BJ (cell line): ENCODE measurements at regions not wholly inside any gene's neighbourhood (a gene's known extent, or its start where the extent isn't known, plus 50 kb on each side); places are given as distances from the start of the nearest gene placed in this dataset.
"Not testable (repeated sequence)": the region's sequence is repeated elsewhere in the genome, so short reads cannot be mapped to it uniquely, and the experiment has no call there.

Experiments
- CTCF ChIA-PET: fragments of 350-600 bp; formaldehyde crosslinking; extraction: SDS; loops from one replicate; lab custom pipeline; 2021; ENCODE audit warnings: antibody characterized with exemption, inconsistent platforms; lab: Yijun Ruan, JAX
- POLR2A ChIA-PET: fragments of 300-600 bp; sonication (Branson Sonifier 250); formaldehyde crosslinking; extraction: SDS; loops from one replicate; lab custom pipeline; 2021; ENCODE audit warnings: antibody characterized with exemption; lab: Charles Lee
- DNase-seq: peaks from one replicate; pipeline ENCODE4 v3.0.0-alpha.2; 2011; ENCODE audit warnings: low read depth
- H3K27me3 ChIP-seq: 2 replicates; pipeline ENCODE4 v1.6.0; 2011; ENCODE audit warnings: low read length; ENCODE audit not compliant: control insufficient read depth, insufficient read depth
- H3K36me3 ChIP-seq: 2 replicates; pipeline ENCODE4 v1.5.1; 2011; ENCODE audit warnings: low read length; ENCODE audit not compliant: control insufficient read depth, insufficient read depth
- H3K4me3 ChIP-seq: 2 replicates; pipeline ENCODE4 v1.5.1; 2011; ENCODE audit warnings: low read depth, mild to moderate bottlenecking, control low read depth, low read length
- TF ChIP-seq, protein P1 (sequence below): IDR thresholded peaks from 2 replicates; pipeline ENCODE4 v1.5.1; 2011; ENCODE audit warnings: low read depth, mild to moderate bottlenecking, control low read depth, inconsistent platforms, low read length, moderate library complexity; ENCODE audit not compliant: insufficient read depth

DNA sequence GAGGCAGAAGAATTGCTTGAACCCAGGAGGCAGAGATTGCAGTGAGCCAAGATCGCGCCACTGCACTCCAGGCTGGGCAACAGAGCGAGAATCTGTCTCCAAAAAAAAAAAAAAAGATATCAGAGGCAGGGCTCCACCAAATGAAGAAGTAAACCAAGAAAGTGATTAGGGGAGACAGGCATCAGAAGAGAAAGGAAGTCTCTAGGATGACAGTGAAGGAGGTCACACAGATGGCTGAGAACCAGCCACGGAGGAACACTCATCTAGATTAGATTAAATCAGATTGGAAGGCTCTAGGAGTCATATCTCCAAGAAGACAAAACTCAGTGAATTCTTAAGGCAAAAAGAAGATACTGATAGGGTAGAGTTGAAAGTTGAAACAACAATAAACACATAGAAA is 102.2 kb upstream of the CCDC28A start:
- TF ChIP-seq, protein P1, sequence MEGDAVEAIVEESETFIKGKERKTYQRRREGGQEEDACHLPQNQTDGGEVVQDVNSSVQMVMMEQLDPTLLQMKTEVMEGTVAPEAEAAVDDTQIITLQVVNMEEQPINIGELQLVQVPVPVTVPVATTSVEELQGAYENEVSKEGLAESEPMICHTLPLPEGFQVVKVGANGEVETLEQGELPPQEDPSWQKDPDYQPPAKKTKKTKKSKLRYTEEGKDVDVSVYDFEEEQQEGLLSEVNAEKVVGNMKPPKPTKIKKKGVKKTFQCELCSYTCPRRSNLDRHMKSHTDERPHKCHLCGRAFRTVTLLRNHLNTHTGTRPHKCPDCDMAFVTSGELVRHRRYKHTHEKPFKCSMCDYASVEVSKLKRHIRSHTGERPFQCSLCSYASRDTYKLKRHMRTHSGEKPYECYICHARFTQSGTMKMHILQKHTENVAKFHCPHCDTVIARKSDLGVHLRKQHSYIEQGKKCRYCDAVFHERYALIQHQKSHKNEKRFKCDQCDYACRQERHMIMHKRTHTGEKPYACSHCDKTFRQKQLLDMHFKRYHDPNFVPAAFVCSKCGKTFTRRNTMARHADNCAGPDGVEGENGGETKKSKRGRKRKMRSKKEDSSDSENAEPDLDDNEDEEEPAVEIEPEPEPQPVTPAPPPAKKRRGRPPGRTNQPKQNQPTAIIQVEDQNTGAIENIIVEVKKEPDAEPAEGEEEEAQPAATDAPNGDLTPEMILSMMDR, result no peak
- Histone ChIP-seq H3K36me3 (no peaks in the 10 kb centered on the region), H3K4me3 (no peak overlapping the region), H3K27me3 (no peaks in the 10 kb centered on the region)
- ChIA-PET POLR2A (no interaction called here), CTCF (no interaction called here)
- DNase-seq, result no peak

DNA sequence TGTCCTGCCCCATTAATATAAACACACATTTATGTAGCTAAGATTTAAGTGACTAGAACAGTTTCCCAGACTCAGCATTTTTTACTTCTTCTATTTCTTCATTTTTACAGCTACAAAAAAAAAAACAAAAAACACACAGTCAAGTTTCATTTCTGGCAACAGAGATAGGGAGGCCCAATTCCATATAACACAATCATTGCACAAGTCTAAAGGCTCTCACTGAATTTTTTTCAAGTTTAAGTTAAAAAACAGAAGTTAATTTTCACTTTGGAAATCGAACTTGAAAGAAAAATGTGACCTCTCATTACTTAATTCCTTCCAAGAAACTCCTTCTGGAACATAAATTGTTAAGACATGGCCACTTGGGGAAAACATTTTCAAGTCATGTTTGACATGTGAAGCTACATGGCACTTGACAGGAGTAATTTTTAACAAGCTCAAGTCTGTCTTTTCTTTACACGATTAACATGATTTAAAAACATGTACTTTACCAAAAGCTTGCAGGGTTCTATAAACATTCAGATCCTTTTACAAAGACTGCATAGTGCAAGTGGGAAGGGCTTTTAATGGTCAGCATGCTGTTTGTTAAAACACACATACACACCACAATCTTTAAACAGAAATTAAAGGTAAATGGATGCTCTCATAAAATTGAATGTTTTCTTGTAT is 100.1 kb upstream of the CCDC28A start:
- Histone ChIP-seq H3K27me3 (no peaks in the 10 kb centered on the region), H3K36me3 (no peaks in the 10 kb centered on the region), H3K4me3 (no peak overlapping the region)
- TF ChIP-seq, protein P1, result no peak
- no peak for DNase-seq
- ChIA-PET POLR2A (interaction anchor here (0.6 to 0.9 kb wide), 3 partner anchors 10 to 19 kb away, joined by 3 to 7 read pairs (median 3); no protein-coding TSS in a partner anchor), CTCF (interaction anchor here (0.6 to 2.8 kb wide), 4 partner anchors 8 to 22 kb away, joined by 5 to 12 read pairs (median 6); no protein-coding TSS in a partner anchor)

DNA sequence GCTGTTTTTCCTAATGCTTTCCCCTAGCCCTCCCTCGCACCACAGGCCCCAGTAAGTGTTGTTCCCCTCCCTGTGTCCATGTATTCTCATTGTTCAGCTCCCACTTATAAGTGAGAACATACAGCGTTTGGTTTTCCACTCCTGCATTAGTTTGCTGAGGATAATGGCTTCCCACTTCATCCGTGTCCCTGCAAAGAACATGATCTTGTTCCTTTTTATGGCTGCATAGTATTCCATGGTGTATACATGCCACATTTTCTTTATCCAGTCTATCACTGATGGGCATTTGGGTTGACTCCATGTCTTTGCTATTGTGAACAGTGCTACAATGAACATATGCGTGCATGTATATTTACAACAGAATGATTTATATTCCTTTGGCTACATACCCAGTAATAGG is 99.1 kb upstream of the CCDC28A start:
- H3K4me3 ChIP-seq, H3K27me3 ChIP-seq, H3K36me3 ChIP-seq, POLR2A ChIA-PET, DNase-seq: not testable (repeated sequence)
- CTCF ChIA-PET, result interaction anchor here (2.8 kb wide), 1 partner anchor 8 kb away, joined by 7 read pairs; no protein-coding TSS in a partner anchor

DNA sequence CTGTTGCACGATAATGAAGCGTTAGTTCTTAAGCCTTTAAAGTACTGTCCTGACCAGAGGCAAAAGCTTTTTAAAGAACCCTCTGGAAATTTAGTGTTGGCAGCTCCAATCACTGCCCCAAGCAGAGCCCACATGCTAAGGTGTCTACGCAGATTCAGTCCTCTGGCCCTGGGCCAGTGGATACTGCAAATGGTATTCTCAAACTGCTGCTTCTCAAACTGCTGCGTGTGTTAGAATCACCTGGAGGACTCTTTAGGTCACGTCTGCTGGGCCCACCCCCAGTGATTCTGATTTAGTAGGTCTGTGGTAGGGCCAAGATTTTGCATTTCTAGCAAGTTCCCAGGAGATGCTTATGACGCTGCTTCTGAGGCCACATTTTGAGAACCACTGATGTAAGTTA is 96.0 kb upstream of the CCDC28A start:
- Histone ChIP-seq H3K27me3 (no peaks in the 10 kb centered on the region), H3K4me3 (no peak overlapping the region), H3K36me3 (no peaks in the 10 kb centered on the region)
- TF ChIP-seq, protein P1, result no peak
- CTCF ChIA-PET, result interaction anchor here (1.5 kb wide), 1 partner anchor 15 kb away, joined by 6 read pairs; no protein-coding TSS in a partner anchor
- no peak for DNase-seq
- POLR2A ChIA-PET, result interaction anchor here (0.5 kb wide), 1 partner anchor 591 kb away, joined by 7 read pairs; no protein-coding TSS in a partner anchor

DNA sequence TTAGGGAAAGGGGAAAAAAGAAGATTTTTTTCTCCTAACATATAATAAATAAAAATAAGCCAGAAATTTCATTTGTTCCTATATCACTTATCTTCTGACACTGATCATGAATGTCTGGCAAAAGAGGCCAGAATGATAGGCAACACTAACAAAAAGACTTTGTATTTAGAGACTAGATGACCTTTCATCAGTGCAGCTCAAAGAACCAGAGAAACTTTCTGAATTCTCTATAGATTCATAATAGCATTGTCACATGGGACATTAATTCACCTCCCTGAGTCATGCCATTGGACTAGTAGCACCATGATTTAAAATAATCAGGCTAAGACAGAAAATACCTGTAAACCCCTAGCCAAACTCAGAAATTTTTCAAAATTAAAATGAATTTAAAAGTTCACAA is 95.4 kb upstream of the CCDC28A start:
- H3K36me3 ChIP-seq, result no peaks in the 10 kb centered on the region
- no peaks in the 10 kb centered on the region for H3K27me3 ChIP-seq
- POLR2A ChIA-PET, result no interaction called here
- no peak for DNase-seq
- no peak overlapping the region for H3K4me3 ChIP-seq
- CTCF ChIA-PET, result interaction anchor here (1.5 kb wide), 1 partner anchor 14 kb away, joined by 6 read pairs; no protein-coding TSS in a partner anchor
- TF ChIP-seq, protein P1, result no peak
